SK-N-SH (cell line): ENCODE measurements at regions not wholly inside any gene's neighbourhood (a gene's known extent, or its start where the extent isn't known, plus 50 kb on each side); places are given as distances from the start of the nearest gene placed in this dataset.

ENCODE experiments used
- CTCF ChIA-PET: fragments of 300-600, 350-600 bp; formaldehyde crosslinking; extraction: SDS; loops from one replicate; lab custom pipeline; 2021; lab: Yijun Ruan, JAX
- POLR2A ChIA-PET: fragments of 350-600 bp; sonication (Branson Sonifier 250); formaldehyde crosslinking; extraction: SDS; loops from one replicate; lab custom pipeline; 2020; ENCODE audit warnings: antibody characterized with exemption, inconsistent platforms; lab: Yijun Ruan, JAX
- DNase-seq: peaks from one replicate; pipeline ENCODE4 v3.0.0; 2012
- H2AFZ ChIP-seq: fragments of 200-600 bp; sonication (generic); 2 replicates; pipeline ENCODE4 v1.8.1; 2016; ENCODE audit warnings: antibody characterized with exemption, mild to moderate bottlenecking, low read depth
- H3F3A ChIP-seq: fragments of 200-600 bp; sonication (generic); replicated peaks from 2 replicates; pipeline ENCODE3; 2016; ENCODE audit warnings: antibody characterized with exemption, mild to moderate bottlenecking; ENCODE audit not compliant: insufficient read depth
- H3K27ac ChIP-seq, 2 experiments: fragments of 200-500 bp in 1 of 2; fragments of 200-600 bp in 1 of 2; sonication (Bioruptor generic) in 1 of 2; sonication (generic), shearing (Covaris generic) in 1 of 2; 2 replicates each; pipeline versions ENCODE4 v1.5.1 to v1.6.1; 2014 to 2016; ENCODE audit warnings: low read depth in 2 of 2, inconsistent platforms in 1 of 2, low read length in 1 of 2, mild to moderate bottlenecking in 1 of 2, mixed read lengths in 1 of 2
- H3K27me3 ChIP-seq: fragments of 200-600 bp; sonication (generic), shearing (Covaris generic); 2 replicates; pipeline ENCODE4 v1.6.1; 2016; ENCODE audit warnings: mixed run types; ENCODE audit not compliant: insufficient read depth
- H3K36me3 ChIP-seq, 2 experiments: fragments of 200-500 bp in 1 of 2; fragments of 200-600 bp in 1 of 2; sonication (Bioruptor generic) in 1 of 2; sonication (generic) in 1 of 2; replicated peaks in 1 of 2; 2 replicates each; pipeline versions ENCODE3 to v1.5.1; 2014 to 2016; ENCODE audit warnings: low read length in 1 of 2, mild to moderate bottlenecking in 1 of 2; ENCODE audit not compliant: insufficient read depth in 2 of 2, control insufficient read depth in 1 of 2
- H3K4me1 ChIP-seq, 2 experiments: fragments of 200-500 bp in 1 of 2; fragments of 200-600 bp in 1 of 2; sonication (Bioruptor generic) in 1 of 2; sonication (generic), shearing (Covaris generic) in 1 of 2; 2 replicates each; pipeline versions ENCODE4 v1.5.1 to v1.6.1; 2014 to 2016; ENCODE audit warnings: low read depth in 1 of 2, low read length in 1 of 2, mixed run types in 1 of 2; ENCODE audit not compliant: insufficient read depth in 2 of 2, control insufficient read depth in 1 of 2
- H3K4me2 ChIP-seq: fragments of 200-600 bp; sonication (generic), shearing (Covaris generic); 2 replicates; pipeline ENCODE4 v1.6.1; 2017; ENCODE audit warnings: mixed run types
- H3K4me3 ChIP-seq, 2 experiments: fragments of 200-500 bp in 1 of 2; fragments of 200-600 bp in 1 of 2; sonication (Bioruptor generic) in 1 of 2; sonication (generic), shearing (Covaris generic) in 1 of 2; 2 replicates each; pipeline versions ENCODE4 v1.5.1 to v1.8.1; 2014 to 2016; ENCODE audit warnings: low read depth in 2 of 2, inconsistent platforms in 1 of 2, low read length in 1 of 2, mild to moderate bottlenecking in 1 of 2, mixed read lengths in 1 of 2, moderate library complexity in 1 of 2
- H3K79me2 ChIP-seq: fragments of 200-600 bp; sonication (generic); 2 replicates; pipeline ENCODE4 v1.8.1; 2017; ENCODE audit warnings: mild to moderate bottlenecking; ENCODE audit not compliant: insufficient read depth
- H3K9ac ChIP-seq: fragments of 200-600 bp; sonication (generic); 2 replicates; pipeline ENCODE4 v1.6.1; 2017; ENCODE audit warnings: mixed run types
- H3K9me2 ChIP-seq: fragments of 200-600 bp; sonication (generic); 2 replicates; pipeline ENCODE4 v1.6.1; 2017; ENCODE audit warnings: mixed run types
- H3K9me3 ChIP-seq: fragments of 200-600 bp; sonication (generic); 2 replicates; pipeline ENCODE4 v1.6.1; 2017; ENCODE audit warnings: mixed run types, mild to moderate bottlenecking, moderate library complexity
- H4K20me1 ChIP-seq: fragments of 200-600 bp; sonication (generic); 2 replicates; pipeline ENCODE4 v1.6.1; 2017; ENCODE audit warnings: mild to moderate bottlenecking, mixed run types; ENCODE audit not compliant: insufficient read depth
- EP300 ChIP-seq, 2 experiments: IDR thresholded peaks; 2 replicates each; pipeline versions ENCODE4 v1.4.0 to v1.6.1; 2012; ENCODE audit warnings: borderline replicate concordance in 1 of 2, low read depth in 1 of 2, low read length in 1 of 2
- EZH2phosphoT487 ChIP-seq: fragments of 200-600 bp; sonication (generic); IDR thresholded peaks from 2 replicates; pipeline ENCODE4 v1.6.1; 2017; ENCODE audit warnings: low read depth, mixed run types, mild to moderate bottlenecking, antibody characterized with exemption, moderate library complexity, borderline replicate concordance
- FOSL2 ChIP-seq: IDR thresholded peaks from 2 replicates; pipeline ENCODE4 v1.4.0; 2012; ENCODE audit warnings: low read depth, mild to moderate bottlenecking, moderate library complexity, borderline replicate concordance
- FOXJ3 ChIP-seq: sonication (generic); formaldehyde crosslinking; IDR thresholded peaks from 2 replicates; pipeline ENCODE4 v1.5.1; 2020; ENCODE audit warnings: mild to moderate bottlenecking, missing genetic modification reagents
- GABPA ChIP-seq: IDR thresholded peaks from 2 replicates; pipeline ENCODE4 v1.4.0; 2012; ENCODE audit warnings: low read depth, mild to moderate bottlenecking
- GATA2 ChIP-seq: sonication (generic); formaldehyde crosslinking; IDR thresholded peaks from 2 replicates; pipeline ENCODE4 v1.5.0; 2020; ENCODE audit warnings: mild to moderate bottlenecking, missing genetic modification reagents
- JUND ChIP-seq: IDR thresholded peaks from 2 replicates; pipeline ENCODE4 v1.4.0; 2012
- MXI1 ChIP-seq: IDR thresholded peaks from 2 replicates; pipeline ENCODE4 v1.6.1; 2012; ENCODE audit warnings: mild to moderate bottlenecking, low read depth, low read length, improper control_type of control experiment
- NFIC ChIP-seq: IDR thresholded peaks from 2 replicates; pipeline ENCODE4 v1.4.0; 2012; ENCODE audit warnings: borderline replicate concordance
- NRF1 ChIP-seq: IDR thresholded peaks from 2 replicates; pipeline ENCODE4 v1.6.1; 2012; ENCODE audit warnings: low read depth, mild to moderate bottlenecking, low read length
- POLR2AphosphoS5 ChIP-seq: IDR thresholded peaks from 2 replicates; pipeline ENCODE4 v1.6.1; 2012; ENCODE audit warnings: low read depth, low read length
- RFX5 ChIP-seq: IDR thresholded peaks from 2 replicates; pipeline ENCODE4 v1.6.1; 2012; ENCODE audit warnings: mild to moderate bottlenecking, improper control_type of control experiment, low read length
- SIN3A ChIP-seq: IDR thresholded peaks from 2 replicates; pipeline ENCODE4 v1.6.1; 2012; ENCODE audit warnings: low read depth, mild to moderate bottlenecking, low read length, moderate library complexity, borderline replicate concordance
- TAF1 ChIP-seq: IDR thresholded peaks from 2 replicates; pipeline ENCODE4 v1.6.1; 2012; ENCODE audit warnings: low read depth, mild to moderate bottlenecking, low read length, moderate library complexity, borderline replicate concordance
- TEAD4 ChIP-seq: IDR thresholded peaks from 2 replicates; pipeline ENCODE4 v1.4.0; 2012; ENCODE audit warnings: mild to moderate bottlenecking, borderline replicate concordance; ENCODE audit not compliant: insufficient read depth
- WGBS: methylation state at CpG from one replicate; pipeline ENCODE4 v1.1.6; 2017; ENCODE audit warnings: low lambda C conversion rate; 5-methylcytosine and 5-hydroxymethylcytosine counted together
- TF ChIP-seq, protein P1 (sequence below): fragments of 150-350 bp; IDR thresholded peaks from 2 replicates; pipeline ENCODE4 v1.6.1; 2016; ENCODE audit warnings: mild to moderate bottlenecking, low read depth, low read length
- TF ChIP-seq, protein P2 (sequence below): IDR thresholded peaks from 2 replicates; pipeline ENCODE4 v1.6.1; 2012; ENCODE audit warnings: mild to moderate bottlenecking, low read depth, low read length, moderate library complexity
- TF ChIP-seq, protein P3 (sequence below): IDR thresholded peaks from 2 replicates; pipeline ENCODE4 v1.4.0; 2012; ENCODE audit warnings: low read depth, borderline replicate concordance

DNA sequence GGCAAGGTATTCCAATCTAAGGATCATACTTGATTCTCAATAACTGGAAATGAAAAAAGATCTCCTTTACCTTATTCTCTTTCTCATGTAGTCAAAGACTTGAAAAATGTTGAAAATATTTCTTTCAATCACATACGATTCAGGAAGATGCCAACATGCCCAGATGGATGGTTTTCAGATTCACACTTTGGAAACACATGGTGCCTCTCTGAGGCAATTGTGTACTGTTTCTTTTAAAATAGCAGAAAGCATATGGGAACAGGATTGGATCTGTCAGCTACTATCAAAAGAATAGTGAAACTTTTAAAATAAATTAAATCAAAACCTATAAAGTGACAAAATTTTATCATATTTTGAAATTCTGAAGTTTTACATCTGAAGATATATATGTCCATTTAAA is 222.4 kb downstream of the SPRY2 start:
- peaks cover 0 to 8% of the 10 kb centered on the region in 2 experiments; a peak in 2 of 4 replicates for H3K4me1 ChIP-seq
- H3K9me2 ChIP-seq = no peaks in the 10 kb centered on the region
- CTCF ChIA-PET = no interaction called here
- WGBS = 96% methylated on average over 1 of the region's 1 CpG
- H3K36me3 ChIP-seq = no peaks in the 10 kb centered on the region
- POLR2A ChIA-PET = no interaction called here
- no peaks in the 10 kb centered on the region for H3K79me2 ChIP-seq
- H3K4me3 ChIP-seq = no peak overlapping the region
- H3K27ac ChIP-seq = no peak overlapping the region; a peak in 1 of 4 replicates
- TF ChIP-seq, protein P1, sequence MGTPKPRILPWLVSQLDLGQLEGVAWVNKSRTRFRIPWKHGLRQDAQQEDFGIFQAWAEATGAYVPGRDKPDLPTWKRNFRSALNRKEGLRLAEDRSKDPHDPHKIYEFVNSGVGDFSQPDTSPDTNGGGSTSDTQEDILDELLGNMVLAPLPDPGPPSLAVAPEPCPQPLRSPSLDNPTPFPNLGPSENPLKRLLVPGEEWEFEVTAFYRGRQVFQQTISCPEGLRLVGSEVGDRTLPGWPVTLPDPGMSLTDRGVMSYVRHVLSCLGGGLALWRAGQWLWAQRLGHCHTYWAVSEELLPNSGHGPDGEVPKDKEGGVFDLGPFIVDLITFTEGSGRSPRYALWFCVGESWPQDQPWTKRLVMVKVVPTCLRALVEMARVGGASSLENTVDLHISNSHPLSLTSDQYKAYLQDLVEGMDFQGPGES = no peak
- TF ChIP-seq GABPA (no peak), FOSL2 (no peak), MXI1 (no peak), JUND (no peak), EZH2phosphoT487 (no peak), NFIC (no peak), NRF1 (no peak), FOXJ3 (CRISPR knock-in tag) (no peak), POLR2AphosphoS5 (no peak), EP300 (IDR thresholded peaks at IDR 0.05; ENCODE audit: borderline replicate concordance in 1 of 2, low read depth in 1 of 2, low read length in 1 of 2) (no peak), TAF1 (no peak), SIN3A (no peak), TEAD4 (no peak), GATA2 (CRISPR knock-in tag) (no peak), RFX5 (no peak)
- TF ChIP-seq, protein P2, sequence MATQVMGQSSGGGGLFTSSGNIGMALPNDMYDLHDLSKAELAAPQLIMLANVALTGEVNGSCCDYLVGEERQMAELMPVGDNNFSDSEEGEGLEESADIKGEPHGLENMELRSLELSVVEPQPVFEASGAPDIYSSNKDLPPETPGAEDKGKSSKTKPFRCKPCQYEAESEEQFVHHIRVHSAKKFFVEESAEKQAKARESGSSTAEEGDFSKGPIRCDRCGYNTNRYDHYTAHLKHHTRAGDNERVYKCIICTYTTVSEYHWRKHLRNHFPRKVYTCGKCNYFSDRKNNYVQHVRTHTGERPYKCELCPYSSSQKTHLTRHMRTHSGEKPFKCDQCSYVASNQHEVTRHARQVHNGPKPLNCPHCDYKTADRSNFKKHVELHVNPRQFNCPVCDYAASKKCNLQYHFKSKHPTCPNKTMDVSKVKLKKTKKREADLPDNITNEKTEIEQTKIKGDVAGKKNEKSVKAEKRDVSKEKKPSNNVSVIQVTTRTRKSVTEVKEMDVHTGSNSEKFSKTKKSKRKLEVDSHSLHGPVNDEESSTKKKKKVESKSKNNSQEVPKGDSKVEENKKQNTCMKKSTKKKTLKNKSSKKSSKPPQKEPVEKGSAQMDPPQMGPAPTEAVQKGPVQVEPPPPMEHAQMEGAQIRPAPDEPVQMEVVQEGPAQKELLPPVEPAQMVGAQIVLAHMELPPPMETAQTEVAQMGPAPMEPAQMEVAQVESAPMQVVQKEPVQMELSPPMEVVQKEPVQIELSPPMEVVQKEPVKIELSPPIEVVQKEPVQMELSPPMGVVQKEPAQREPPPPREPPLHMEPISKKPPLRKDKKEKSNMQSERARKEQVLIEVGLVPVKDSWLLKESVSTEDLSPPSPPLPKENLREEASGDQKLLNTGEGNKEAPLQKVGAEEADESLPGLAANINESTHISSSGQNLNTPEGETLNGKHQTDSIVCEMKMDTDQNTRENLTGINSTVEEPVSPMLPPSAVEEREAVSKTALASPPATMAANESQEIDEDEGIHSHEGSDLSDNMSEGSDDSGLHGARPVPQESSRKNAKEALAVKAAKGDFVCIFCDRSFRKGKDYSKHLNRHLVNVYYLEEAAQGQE = no peak
- TF ChIP-seq, protein P3, sequence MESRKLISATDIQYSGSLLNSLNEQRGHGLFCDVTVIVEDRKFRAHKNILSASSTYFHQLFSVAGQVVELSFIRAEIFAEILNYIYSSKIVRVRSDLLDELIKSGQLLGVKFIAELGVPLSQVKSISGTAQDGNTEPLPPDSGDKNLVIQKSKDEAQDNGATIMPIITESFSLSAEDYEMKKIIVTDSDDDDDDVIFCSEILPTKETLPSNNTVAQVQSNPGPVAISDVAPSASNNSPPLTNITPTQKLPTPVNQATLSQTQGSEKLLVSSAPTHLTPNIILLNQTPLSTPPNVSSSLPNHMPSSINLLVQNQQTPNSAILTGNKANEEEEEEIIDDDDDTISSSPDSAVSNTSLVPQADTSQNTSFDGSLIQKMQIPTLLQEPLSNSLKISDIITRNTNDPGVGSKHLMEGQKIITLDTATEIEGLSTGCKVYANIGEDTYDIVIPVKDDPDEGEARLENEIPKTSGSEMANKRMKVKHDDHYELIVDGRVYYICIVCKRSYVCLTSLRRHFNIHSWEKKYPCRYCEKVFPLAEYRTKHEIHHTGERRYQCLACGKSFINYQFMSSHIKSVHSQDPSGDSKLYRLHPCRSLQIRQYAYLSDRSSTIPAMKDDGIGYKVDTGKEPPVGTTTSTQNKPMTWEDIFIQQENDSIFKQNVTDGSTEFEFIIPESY = no peak
- H3K4me2 ChIP-seq = no peak overlapping the region
- H2AFZ ChIP-seq = no peak overlapping the region
- no peaks in the 10 kb centered on the region for H3K9me3 ChIP-seq
- no peaks in the 10 kb centered on the region for H3F3A ChIP-seq
- H4K20me1 ChIP-seq = no peaks in the 10 kb centered on the region
- H3K9ac ChIP-seq = no peak overlapping the region
- no peak for DNase-seq
- H3K27me3 ChIP-seq = no peaks in the 10 kb centered on the region
